ENCODE measurements at regions not wholly inside any gene's neighbourhood (a gene's known extent, or its start where the extent isn't known, plus 50 kb on each side); places are given as distances from the start of the nearest gene placed in this dataset.

GRCh38 chr3:18744472-18744871 is 319.3 kb upstream of the SATB1 start:
- TF ChIP-seq POLR2A (IDR thresholded peaks at IDR 0.05) (no peak), CTCF (IDR thresholded peaks at IDR 0.05) (no peak)

Measured in vagina (tissue), 2 donors.